GM12873 (cell line): ENCODE measurements at regions not wholly inside any gene's neighbourhood (a gene's known extent, or its start where the extent isn't known, plus 50 kb on each side); places are given as distances from the start of the nearest gene placed in this dataset.

Experiments
- TF ChIP-seq, protein P1 (sequence below): IDR thresholded peaks from 2 replicates; pipeline ENCODE4 v1.5.1; 2012; ENCODE audit warnings: low read depth, mild to moderate bottlenecking, moderate library complexity, low read length, control low read depth; ENCODE audit not compliant: insufficient read depth; ENCODE audit errors: missing control alignments

DNA sequence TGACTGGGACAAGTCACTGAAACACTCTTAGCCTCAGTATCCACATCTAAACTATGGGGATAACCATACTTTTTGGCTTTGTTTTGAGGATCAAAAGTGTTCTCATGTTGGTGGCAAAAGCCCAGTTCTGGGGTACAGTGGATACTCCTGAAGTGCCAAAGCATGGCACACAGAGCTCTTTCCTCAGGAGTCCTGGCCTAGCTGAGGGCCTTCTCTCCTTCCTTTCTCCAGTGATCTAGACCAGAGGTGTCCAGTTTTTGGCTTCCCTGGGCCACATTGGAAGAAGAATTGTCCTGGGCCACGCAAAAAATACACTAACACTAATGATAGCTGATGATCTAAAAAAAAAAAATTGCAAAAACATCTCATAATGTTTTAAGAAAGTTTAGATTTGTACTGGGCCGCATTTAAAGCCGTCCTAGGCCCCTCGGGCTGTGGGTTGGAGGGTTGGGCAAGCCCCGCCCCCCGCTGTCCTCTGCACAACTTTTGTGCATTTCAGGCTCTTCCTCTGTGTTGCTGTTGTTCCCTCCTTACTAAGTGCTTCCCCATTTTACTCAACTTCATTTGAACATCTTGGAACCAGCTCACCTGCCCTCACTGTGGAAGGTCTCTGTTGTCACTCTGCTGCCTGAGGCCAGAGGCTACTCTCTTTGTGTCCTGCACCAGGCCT is 337.0 kb downstream of the CYRIA start:
- TF ChIP-seq, protein P1, sequence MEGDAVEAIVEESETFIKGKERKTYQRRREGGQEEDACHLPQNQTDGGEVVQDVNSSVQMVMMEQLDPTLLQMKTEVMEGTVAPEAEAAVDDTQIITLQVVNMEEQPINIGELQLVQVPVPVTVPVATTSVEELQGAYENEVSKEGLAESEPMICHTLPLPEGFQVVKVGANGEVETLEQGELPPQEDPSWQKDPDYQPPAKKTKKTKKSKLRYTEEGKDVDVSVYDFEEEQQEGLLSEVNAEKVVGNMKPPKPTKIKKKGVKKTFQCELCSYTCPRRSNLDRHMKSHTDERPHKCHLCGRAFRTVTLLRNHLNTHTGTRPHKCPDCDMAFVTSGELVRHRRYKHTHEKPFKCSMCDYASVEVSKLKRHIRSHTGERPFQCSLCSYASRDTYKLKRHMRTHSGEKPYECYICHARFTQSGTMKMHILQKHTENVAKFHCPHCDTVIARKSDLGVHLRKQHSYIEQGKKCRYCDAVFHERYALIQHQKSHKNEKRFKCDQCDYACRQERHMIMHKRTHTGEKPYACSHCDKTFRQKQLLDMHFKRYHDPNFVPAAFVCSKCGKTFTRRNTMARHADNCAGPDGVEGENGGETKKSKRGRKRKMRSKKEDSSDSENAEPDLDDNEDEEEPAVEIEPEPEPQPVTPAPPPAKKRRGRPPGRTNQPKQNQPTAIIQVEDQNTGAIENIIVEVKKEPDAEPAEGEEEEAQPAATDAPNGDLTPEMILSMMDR: no peak

DNA sequence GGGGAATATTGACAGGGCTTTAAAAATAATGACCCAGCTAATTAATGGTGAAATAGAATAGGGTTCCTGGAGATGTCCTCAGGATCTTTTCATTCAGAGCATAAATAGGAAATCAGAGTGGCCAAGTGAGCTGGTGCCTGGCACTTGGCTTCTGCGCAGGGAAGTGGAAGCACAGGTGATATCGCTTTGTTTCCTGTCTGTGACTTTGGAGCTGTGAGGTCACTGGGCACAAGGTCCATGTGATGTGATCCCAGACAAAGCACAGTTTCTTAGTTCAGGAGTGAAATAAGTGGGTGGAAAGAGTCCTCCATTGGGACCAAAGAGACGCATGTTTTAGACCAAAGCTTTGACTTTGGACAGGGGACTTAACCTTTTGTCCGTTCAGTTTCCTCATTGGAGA is 338.3 kb downstream of the CYRIA start:
- TF ChIP-seq, protein P1: no peak

DNA sequence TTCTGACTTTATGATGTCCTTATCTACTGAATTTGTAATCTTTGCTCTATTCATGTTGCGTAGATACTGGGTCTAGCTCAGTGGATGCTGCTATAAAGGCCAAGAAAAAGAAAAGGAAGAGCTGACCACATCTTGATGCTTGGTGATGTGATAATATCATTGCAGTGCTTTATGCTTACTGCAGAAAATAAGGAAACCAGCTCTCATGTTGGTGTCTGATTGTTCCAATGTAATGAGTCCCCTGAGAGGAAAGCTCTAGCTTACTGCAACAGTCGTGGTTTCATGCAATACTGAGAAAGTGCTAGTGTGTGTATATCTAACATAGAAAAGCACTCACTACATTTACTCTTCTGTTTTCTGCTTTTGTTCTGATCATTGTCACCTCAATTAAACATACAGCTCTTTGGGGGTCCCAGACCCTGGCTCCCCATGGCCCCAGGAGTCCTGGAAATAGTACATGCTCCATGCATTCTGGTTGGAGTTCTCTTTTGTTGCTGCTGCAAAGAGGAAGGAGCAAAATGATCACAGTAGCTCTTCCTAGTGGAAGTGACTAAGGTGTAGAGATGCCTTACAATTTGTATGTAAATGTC is 338.8 kb downstream of the CYRIA start:
- TF ChIP-seq, protein P1: no peak

DNA sequence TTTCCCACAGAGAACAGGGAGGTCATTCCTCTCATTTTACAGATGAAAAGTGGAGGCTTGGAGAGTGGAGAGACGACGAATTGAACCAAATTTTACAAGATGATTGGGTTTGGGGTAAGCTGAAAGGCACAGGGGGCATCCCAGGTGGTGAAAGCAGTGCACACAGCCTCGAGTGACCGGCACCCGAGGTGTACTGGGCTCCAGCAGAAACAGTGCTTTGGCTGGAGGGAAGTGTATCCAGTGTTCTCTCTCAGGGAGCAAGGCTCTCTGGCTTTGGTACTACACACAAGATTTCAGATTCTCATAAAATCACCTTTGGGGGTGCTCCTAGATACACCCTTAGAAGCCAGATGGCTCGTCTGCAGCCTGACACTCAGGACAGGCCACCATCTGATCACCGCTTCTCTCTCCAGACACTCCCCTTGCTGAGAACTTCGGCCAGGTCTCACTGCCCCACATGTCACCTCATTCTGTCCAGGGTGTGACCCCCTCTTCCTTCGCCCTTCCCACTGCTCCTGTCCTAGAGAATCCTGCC is 339.6 kb downstream of the CYRIA start:
- TF ChIP-seq, protein P1: no peak

DNA sequence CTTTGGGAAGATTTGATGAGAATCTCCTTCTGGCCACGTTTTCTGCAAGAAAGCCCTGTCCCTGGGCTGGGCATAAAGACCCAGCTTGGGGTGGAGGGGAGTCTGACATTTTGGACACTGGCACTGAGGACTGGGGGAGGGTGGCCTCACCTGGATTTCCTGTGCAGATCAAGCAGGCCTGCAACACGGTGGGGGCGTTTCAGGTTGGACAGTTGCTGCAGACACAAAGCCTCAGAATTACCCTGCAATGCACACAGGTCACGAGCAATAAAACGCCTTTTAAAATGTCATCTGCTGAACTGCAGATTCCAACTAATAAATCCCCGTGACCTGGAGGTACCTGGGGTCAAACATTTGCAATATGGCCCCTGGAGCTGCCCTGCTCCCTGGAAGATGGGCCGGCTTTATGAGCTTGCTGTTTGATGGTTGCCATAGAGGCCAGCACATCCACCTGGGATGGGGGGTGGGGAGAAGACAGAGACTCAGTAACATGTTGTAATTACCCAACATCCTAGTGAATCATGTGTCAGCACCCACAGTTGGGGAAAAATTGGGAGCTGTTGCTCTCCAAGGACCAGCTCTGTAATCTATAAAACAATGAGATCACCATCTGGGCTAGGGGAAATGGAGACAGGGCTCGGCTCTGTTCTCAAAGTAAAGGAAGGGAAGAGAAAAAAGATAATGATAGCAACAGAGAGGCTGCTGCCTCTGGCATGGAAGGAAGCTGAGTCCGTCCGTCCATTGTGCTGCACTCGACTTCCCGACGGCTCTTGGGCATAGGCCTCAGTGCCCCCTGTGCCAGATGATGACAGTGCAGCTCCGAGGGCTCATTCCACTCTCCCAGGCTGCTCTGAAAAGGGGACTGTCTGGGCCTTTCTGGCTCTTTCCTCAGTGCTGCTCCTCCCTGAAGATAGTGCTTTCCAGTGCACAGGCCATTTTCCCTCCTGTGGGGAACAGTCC is 340.3 kb downstream of the CYRIA start:
- TF ChIP-seq, protein P1: no peak

DNA sequence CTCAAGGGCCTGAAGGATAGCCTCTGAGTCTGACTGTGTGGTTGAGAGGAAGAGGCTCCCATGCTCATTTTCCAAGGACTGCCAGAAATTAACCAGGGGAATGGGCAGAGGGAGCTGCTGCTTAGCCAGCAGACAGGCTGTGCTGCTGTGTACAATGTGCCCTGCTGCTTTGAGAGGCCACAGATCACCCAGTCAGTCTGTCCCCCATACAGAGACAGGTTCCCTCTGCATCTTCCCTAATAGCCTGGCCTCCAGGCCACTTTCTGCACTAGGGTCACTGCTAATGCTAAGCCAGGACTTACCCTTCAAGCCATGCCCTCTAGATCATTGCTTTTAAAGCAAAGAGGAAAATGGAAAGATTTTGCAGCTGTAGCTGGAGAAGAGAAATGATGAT is 341.1 kb downstream of the CYRIA start:
- TF ChIP-seq, protein P1: no peak
